Adrenal gland (tissue), 5 donors: ENCODE measurements at regions not wholly inside any gene's neighbourhood (a gene's known extent, or its start where the extent isn't known, plus 50 kb on each side); places are given as distances from the start of the nearest gene placed in this dataset.

Experiments
- POLR2A ChIP-seq, 2 donors: fragments of 450-650 bp; IDR thresholded peaks; one replicate each; pipeline ENCODE4 v1.6.1; 2017; ENCODE audit warnings: antibody characterized with exemption in 2 of 2, mild to moderate bottlenecking in 2 of 2, moderate library complexity in 1 of 2
- TF ChIP-seq, protein P1 (sequence below), 6 experiments: fragments of 450-650 bp in 4 of 6; fragments of 200-600 bp in 2 of 6; sonication (generic) in 1 of 6; IDR thresholded peaks; 1 replicate in 5 of 6; 2 replicates in 1 of 6; pipeline versions ENCODE4 v1.5.1 to v1.8.0; 2016 to 2021; ENCODE audit warnings: antibody characterized with exemption in 6 of 6, mild to moderate bottlenecking in 2 of 6, moderate library complexity in 1 of 6
- donor health status: DM: no; HTN: no; CAD: no.

DNA sequence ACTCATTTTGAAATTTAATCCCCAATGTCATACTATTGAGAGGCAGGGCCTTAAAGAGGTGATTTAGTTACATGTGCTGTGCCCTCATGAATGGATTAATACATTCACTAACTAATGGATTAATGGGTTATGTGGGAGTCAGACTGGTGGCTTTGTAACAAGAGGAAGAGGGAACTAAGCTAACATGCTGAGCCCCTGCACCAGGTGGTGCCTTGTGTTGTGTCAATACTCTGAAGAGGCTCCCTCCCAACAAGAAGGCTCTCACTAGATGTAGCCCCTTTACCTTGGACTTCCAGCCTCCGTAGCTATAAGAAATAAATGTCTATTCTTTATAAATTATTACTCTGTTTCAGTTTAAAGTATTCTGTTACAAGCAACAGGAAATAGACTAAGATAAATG, 411.9 kb upstream of the EMCN start:
- TF ChIP-seq, protein P1, sequence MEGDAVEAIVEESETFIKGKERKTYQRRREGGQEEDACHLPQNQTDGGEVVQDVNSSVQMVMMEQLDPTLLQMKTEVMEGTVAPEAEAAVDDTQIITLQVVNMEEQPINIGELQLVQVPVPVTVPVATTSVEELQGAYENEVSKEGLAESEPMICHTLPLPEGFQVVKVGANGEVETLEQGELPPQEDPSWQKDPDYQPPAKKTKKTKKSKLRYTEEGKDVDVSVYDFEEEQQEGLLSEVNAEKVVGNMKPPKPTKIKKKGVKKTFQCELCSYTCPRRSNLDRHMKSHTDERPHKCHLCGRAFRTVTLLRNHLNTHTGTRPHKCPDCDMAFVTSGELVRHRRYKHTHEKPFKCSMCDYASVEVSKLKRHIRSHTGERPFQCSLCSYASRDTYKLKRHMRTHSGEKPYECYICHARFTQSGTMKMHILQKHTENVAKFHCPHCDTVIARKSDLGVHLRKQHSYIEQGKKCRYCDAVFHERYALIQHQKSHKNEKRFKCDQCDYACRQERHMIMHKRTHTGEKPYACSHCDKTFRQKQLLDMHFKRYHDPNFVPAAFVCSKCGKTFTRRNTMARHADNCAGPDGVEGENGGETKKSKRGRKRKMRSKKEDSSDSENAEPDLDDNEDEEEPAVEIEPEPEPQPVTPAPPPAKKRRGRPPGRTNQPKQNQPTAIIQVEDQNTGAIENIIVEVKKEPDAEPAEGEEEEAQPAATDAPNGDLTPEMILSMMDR (IDR thresholded peaks at IDR 0.05): no peak
- TF ChIP-seq POLR2A (IDR thresholded peaks at IDR 0.05): no peak
